ENCODE measurements at regions not wholly inside any gene's neighbourhood (a gene's known extent, or its start where the extent isn't known, plus 50 kb on each side); places are given as distances from the start of the nearest gene placed in this dataset.

DNA sequence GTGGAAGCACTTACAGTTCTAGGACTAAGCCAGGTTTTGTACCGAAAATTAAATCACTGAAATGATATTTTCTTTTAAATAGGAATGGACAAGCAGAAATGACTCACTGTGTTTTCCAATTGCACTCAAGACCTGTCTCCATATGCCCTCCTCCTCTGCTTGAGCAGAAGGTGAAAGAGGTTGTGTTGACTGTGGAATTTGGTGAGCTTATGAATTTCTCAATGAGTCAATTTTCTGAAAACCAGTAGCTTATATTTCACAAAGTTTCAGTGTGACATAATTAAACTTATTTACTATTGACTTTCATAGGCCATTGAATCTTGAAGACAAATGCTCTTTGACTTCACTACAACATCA, 249.9 kb downstream of the NPR3 start:
- no peak for TF ChIP-seq EZH2 (IDR thresholded peaks at IDR 0.05; ENCODE audit: low read depth)
- TF ChIP-seq, protein P1, sequence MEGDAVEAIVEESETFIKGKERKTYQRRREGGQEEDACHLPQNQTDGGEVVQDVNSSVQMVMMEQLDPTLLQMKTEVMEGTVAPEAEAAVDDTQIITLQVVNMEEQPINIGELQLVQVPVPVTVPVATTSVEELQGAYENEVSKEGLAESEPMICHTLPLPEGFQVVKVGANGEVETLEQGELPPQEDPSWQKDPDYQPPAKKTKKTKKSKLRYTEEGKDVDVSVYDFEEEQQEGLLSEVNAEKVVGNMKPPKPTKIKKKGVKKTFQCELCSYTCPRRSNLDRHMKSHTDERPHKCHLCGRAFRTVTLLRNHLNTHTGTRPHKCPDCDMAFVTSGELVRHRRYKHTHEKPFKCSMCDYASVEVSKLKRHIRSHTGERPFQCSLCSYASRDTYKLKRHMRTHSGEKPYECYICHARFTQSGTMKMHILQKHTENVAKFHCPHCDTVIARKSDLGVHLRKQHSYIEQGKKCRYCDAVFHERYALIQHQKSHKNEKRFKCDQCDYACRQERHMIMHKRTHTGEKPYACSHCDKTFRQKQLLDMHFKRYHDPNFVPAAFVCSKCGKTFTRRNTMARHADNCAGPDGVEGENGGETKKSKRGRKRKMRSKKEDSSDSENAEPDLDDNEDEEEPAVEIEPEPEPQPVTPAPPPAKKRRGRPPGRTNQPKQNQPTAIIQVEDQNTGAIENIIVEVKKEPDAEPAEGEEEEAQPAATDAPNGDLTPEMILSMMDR (conservative IDR thresholded peaks at IDR 0.05), result no peak
